Erythroblast (primary cell): ENCODE measurements at regions not wholly inside any gene's neighbourhood (a gene's known extent, or its start where the extent isn't known, plus 50 kb on each side); places are given as distances from the start of the nearest gene placed in this dataset.

Source experiments
- DNase-seq, 2 experiments: peaks; one replicate each; lab custom pipeline; 2025; lab: John Stamatoyannopoulos, UW
- GATA1 ChIP-seq: IDR thresholded peaks from 2 replicates; pipeline ENCODE4 v1.6.1; 2011; ENCODE audit warnings: low read depth, mild to moderate bottlenecking, control low read depth, low read length, moderate library complexity
- POLR2A ChIP-seq: IDR thresholded peaks from 2 replicates; pipeline ENCODE4 v1.6.1; 2011; ENCODE audit warnings: mild to moderate bottlenecking, low read length

GRCh38 chr13:80121038-80121437, 219.9 kb downstream of the SPRY2 start:
- DNase-seq: no peak
- no peak for TF ChIP-seq GATA1
- TF ChIP-seq POLR2A: no peak

GRCh38 chr13:80118506-80118905, 222.4 kb downstream of the SPRY2 start:
- no peak for DNase-seq
- no peak for TF ChIP-seq GATA1
- TF ChIP-seq POLR2A: no peak

- TF ChIP-seq GATA1 (no peak), POLR2A (no peak)
- DNase-seq: no peak
Measured at GRCh38 chr13:80118099-80118498, 222.8 kb downstream of the SPRY2 start.

GRCh38 chr13:80117515-80117914, 223.4 kb downstream of the SPRY2 start:
- no peak for DNase-seq

GRCh38 chr13:80116107-80116506, 224.8 kb downstream of the SPRY2 start:
- no peak for DNase-seq
- TF ChIP-seq POLR2A (no peak), GATA1 (no peak)

More at GRCh38 chr13:80117515-80117914, 223.4 kb downstream of the SPRY2 start:
- TF ChIP-seq POLR2A (no peak), GATA1 (no peak)

GRCh38 chr13:80115616-80116015, 225.3 kb downstream of the SPRY2 start:
- DNase-seq: no peak

DNA sequence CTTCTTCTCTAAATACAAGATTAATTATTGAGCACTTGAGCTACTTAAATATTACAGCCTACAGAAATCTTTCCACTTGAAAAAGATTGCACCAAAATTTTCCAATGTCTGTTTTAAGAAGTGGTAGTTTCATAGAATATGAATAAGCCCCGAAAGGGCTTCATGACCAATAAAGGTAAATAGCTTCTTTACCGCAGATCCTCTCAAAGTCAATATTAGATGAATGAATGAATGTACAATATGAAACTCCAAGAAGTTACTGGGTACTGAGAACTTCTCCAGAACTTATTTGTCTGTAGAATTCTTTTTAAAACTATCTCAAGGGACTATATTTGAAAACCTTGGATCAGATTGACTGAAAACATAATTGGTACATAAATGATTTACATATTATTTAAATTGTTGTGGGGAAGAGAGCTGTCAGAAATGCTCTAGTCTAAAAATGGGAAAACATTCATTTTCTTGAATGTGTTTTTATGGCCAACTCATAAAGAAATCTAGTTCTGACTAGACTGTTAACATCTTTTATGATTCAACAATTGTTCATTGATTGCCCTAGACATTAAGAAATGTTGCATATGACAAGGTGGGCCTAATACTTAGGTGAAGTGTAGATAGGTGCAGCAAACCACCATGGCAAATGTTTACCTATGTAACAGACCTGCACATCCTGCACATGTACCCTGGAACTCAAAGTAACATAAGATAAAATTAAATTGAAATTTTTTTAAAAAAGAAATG, 227.0 kb downstream of the SPRY2 start:
- TF ChIP-seq POLR2A: no peak
- DNase-seq: no peak

More at GRCh38 chr13:80115616-80116015, 225.3 kb downstream of the SPRY2 start:
- TF ChIP-seq POLR2A (no peak), GATA1 (no peak)

- no peak for DNase-seq
- TF ChIP-seq POLR2A (no peak), GATA1 (no peak)
Measured at GRCh38 chr13:80109303-80109702, 231.6 kb downstream of the SPRY2 start.

GRCh38 chr13:80105350-80105749, 235.6 kb downstream of the SPRY2 start:
- no peak for DNase-seq
- TF ChIP-seq POLR2A: no peak
- no peak for TF ChIP-seq GATA1

GRCh38 chr13:80101040-80101439, 239.9 kb downstream of the SPRY2 start:
- TF ChIP-seq GATA1: no peak
- no peak for DNase-seq

DNA sequence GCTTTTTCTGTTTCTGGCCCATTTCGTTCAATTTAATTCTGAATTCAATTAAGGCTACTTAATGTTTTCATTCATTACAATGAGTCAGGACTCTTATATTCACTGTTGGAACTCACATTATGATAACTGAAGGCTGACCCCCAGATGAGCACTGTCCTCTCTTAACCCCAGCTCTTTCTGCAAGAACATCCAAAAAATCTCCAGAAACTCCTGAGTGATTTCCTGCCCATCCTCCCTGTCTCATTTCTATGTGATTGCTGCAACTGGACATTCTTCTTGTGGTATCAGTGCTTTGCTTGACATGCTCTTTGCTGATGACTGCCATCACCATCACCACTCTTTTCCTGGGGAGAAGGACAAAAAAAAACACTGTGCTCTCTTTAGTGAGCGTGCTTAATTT, 240.3 kb downstream of the SPRY2 start:
- TF ChIP-seq GATA1: no peak
- no peak for TF ChIP-seq POLR2A
- DNase-seq: no peak

- DNase-seq: no peak
- TF ChIP-seq GATA1: no peak
- TF ChIP-seq POLR2A: no peak
Measured at GRCh38 chr13:80097561-80097960, 243.4 kb downstream of the SPRY2 start.

DNA sequence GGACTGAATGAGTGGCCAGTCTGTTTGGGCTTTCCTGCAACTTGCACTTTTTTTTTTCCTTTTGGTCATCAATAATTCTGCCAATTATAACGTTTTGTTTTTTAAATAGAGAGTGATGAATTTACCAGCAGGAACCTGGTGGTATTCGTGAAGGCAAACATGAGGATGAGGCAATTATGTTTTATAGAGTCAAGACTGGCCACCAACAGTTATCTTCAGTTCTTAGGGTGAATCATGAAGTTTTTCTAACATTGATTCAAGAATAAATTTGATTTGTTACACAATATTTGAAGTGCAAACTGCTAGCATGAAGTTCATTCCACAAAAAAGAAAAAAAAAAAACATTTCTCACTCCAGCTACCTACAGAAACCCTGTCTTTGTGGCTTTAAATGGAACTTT, 244.5 kb downstream of the SPRY2 start:
- no peak for DNase-seq
- TF ChIP-seq POLR2A (no peak), GATA1 (no peak)

DNA sequence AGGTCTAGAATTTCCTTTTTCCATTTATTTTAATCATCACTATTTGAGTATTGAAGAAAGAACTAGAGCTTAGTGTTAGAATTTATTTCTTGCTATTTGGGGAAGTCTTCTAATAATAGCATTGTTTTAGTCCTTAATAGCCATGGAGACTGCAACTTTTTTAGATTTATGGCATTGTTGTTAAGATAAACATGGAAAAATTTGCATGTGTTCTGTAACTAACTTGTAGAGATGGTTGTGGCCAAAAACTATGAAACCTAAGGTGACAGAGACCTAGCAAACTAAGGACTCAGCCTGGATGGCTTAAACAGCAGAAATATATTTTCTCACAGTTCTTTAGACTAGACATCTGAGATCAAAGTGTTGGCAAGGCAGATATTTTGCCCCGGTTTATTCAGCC, 246.4 kb downstream of the SPRY2 start:
- TF ChIP-seq GATA1 (no peak), POLR2A (no peak)
- no peak for DNase-seq

GRCh38 chr13:80093888-80094287, 247.0 kb downstream of the SPRY2 start:
- DNase-seq: no peak
- TF ChIP-seq POLR2A: no peak
- TF ChIP-seq GATA1: no peak
